ENCODE measurements at regions not wholly inside any gene's neighbourhood (a gene's known extent, or its start where the extent isn't known, plus 50 kb on each side); places are given as distances from the start of the nearest gene placed in this dataset.

GRCh38 chr2:150134223-150134857 lies 353.1 kb downstream of the RND3 start:
- H3K36me3 ChIP-seq (ENCODE audit: control insufficient read depth, insufficient read depth, low read length), result no peaks in the 10 kb centered on the region
- no peaks in the 10 kb centered on the region for H3K9me1 ChIP-seq (ENCODE audit: control insufficient read depth, insufficient read depth, low read length)
- in situ Hi-C loops (cut with MboI) (no loop called here), intact Hi-C loops (cut with micrococcal nuclease) (no loop called here)
- no peaks in the 10 kb centered on the region for H4K20me1 ChIP-seq (replicated peaks; ENCODE audit: control insufficient read depth, insufficient read depth, low read length)
- no peaks in the 10 kb centered on the region for H3K9me3 ChIP-seq (replicated peaks; ENCODE audit: control insufficient read depth, insufficient read depth, low read depth, low read length)
- no peak overlapping the region for H2AFZ ChIP-seq (ENCODE audit: low read depth, low read length)
- CTCF ChIA-PET (ENCODE audit: low intra/inter-chr PET ratio), result no interaction called here
- H3K27me3 ChIP-seq (ENCODE audit: control insufficient read depth in 2 of 2, insufficient read depth in 2 of 2, low read length in 2 of 2), result no peaks in the 10 kb centered on the region
- H3K4me1 ChIP-seq (replicated peaks in 1 of 2; ENCODE audit: control insufficient read depth in 2 of 2, insufficient read depth in 2 of 2, low read length in 2 of 2), result no peaks in the 10 kb centered on the region
- no peaks in the 10 kb centered on the region for H3K79me2 ChIP-seq (ENCODE audit: control insufficient read depth, insufficient read depth, low read length)
- TF ChIP-seq ZNF740 (CRISPR knock-in tag; IDR thresholded peaks at IDR 0.05), result no peak
- no peak for TF ChIP-seq ZNF740 (tag; IDR thresholded peaks at IDR 0.05)
- no peak for TF ChIP-seq TAL1 (IDR thresholded peaks at IDR 0.05)
- TF ChIP-seq PHTF2 (CRISPR knock-in tag; IDR thresholded peaks at IDR 0.05), result no peak
- no peak for TF ChIP-seq PYGO2 (tag; IDR thresholded peaks at IDR 0.05)
- no peak for TF ChIP-seq MTF1 (CRISPR knock-in tag; IDR thresholded peaks at IDR 0.05; ENCODE audit: borderline replicate concordance)
- TF ChIP-seq NBN (IDR thresholded peaks at IDR 0.05; ENCODE audit: low read depth), result no peak
- TF ChIP-seq CEBPB (tag; IDR thresholded peaks at IDR 0.05), result no peak
- TF ChIP-seq ZBTB9 (CRISPR knock-in tag; IDR thresholded peaks at IDR 0.05), result no peak
- no peak for TF ChIP-seq KLF13 (tag; IDR thresholded peaks at IDR 0.05; ENCODE audit: borderline replicate concordance, low read depth)
- FAIRE-seq (no peak), ATAC-seq (no peak), DNase-seq (ENCODE audit: extremely low read depth in 1 of 4, low spot score in 3 of 4) (no peak)
- no peak overlapping the region for H3K9ac ChIP-seq (ENCODE audit: insufficient read depth in 1 of 2, low read depth in 2 of 2, low read length in 2 of 2)
- no peak overlapping the region for H3K27ac ChIP-seq (ENCODE audit: extremely low read depth, low read depth, low read length)
- POLR2A ChIA-PET, result interaction anchor here (0.7 to 0.9 kb wide), 2 partner anchors 14 to 20 kb away, joined by 3 read pairs; no protein-coding TSS in a partner anchor
- 2% methylated on average over 6 of the region's 6 CpGs for WGBS (ENCODE audit: insufficient coverage, low coverage, missing lambda C conversion rate)
- no peak overlapping the region for H3K4me2 ChIP-seq (ENCODE audit: insufficient read depth, low read length)
- no peak overlapping the region for H3K4me3 ChIP-seq
- BruUV-seq (replicated peaks), result no TSS peak

All from K562 (cell line).